ENCODE measurements at regions not wholly inside any gene's neighbourhood (a gene's known extent, or its start where the extent isn't known, plus 50 kb on each side); places are given as distances from the start of the nearest gene placed in this dataset.

DNA sequence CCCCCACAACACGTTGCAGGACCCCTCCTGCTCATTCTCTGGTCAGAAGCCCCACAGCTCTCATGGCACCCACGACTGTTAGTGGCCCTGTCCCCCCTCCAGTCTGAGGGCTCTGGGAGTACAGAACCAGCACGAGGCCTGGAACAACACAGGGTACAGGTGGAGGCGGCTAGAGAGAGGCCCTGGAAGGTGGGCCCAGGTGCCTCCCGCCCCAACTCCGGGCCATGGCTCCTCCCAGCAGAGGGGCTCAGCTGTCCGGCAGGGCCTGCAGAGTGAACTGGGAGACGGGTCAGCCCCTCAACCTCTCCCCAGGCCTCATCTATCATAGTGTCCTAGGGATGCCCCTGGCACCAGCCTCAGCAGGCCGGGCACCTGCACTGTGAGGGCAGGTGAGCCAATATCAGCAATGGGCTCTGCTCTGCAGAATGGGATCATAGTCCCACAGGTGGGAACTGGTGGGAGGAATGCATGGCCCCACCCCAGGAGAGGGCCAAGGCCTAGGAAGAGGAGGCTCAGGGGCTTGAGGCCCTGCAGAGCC, 58.6 kb downstream of the BARX1 start:
- intact Hi-C loops (cut with micrococcal nuclease; ENCODE audit: unreplicated experiment) (no loop called here), in situ Hi-C loops (cut with HindIII; ENCODE audit: low pct_unique_long_range_greater_than_20kb, low sequenced_read_pairs) (no loop called here)
- no peaks in the 10 kb centered on the region for H3K27me3 ChIP-seq (ENCODE audit: control insufficient read depth, insufficient read depth, low read length)
- CTCF ChIA-PET = interaction anchor here (0.5 kb wide), 1 partner anchor 785 kb away, joined by 3 read pairs; no protein-coding TSS in a partner anchor
- H3K36me3 ChIP-seq (ENCODE audit: control insufficient read depth, insufficient read depth, low read length) = no peaks in the 10 kb centered on the region
- TF ChIP-seq, protein P1, sequence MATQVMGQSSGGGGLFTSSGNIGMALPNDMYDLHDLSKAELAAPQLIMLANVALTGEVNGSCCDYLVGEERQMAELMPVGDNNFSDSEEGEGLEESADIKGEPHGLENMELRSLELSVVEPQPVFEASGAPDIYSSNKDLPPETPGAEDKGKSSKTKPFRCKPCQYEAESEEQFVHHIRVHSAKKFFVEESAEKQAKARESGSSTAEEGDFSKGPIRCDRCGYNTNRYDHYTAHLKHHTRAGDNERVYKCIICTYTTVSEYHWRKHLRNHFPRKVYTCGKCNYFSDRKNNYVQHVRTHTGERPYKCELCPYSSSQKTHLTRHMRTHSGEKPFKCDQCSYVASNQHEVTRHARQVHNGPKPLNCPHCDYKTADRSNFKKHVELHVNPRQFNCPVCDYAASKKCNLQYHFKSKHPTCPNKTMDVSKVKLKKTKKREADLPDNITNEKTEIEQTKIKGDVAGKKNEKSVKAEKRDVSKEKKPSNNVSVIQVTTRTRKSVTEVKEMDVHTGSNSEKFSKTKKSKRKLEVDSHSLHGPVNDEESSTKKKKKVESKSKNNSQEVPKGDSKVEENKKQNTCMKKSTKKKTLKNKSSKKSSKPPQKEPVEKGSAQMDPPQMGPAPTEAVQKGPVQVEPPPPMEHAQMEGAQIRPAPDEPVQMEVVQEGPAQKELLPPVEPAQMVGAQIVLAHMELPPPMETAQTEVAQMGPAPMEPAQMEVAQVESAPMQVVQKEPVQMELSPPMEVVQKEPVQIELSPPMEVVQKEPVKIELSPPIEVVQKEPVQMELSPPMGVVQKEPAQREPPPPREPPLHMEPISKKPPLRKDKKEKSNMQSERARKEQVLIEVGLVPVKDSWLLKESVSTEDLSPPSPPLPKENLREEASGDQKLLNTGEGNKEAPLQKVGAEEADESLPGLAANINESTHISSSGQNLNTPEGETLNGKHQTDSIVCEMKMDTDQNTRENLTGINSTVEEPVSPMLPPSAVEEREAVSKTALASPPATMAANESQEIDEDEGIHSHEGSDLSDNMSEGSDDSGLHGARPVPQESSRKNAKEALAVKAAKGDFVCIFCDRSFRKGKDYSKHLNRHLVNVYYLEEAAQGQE (IDR thresholded peaks at IDR 0.05; ENCODE audit: insufficient read depth in 1 of 2, low read depth in 2 of 2, low read length in 1 of 2) = no peak
- no peak for TF ChIP-seq POLR2AphosphoS5 (IDR thresholded peaks at IDR 0.05; ENCODE audit: low read depth, low read length)
- no peak for TF ChIP-seq TCF7L2 (IDR thresholded peaks at IDR 0.05; ENCODE audit: low read depth, low read length)
- TF ChIP-seq, protein P2, sequence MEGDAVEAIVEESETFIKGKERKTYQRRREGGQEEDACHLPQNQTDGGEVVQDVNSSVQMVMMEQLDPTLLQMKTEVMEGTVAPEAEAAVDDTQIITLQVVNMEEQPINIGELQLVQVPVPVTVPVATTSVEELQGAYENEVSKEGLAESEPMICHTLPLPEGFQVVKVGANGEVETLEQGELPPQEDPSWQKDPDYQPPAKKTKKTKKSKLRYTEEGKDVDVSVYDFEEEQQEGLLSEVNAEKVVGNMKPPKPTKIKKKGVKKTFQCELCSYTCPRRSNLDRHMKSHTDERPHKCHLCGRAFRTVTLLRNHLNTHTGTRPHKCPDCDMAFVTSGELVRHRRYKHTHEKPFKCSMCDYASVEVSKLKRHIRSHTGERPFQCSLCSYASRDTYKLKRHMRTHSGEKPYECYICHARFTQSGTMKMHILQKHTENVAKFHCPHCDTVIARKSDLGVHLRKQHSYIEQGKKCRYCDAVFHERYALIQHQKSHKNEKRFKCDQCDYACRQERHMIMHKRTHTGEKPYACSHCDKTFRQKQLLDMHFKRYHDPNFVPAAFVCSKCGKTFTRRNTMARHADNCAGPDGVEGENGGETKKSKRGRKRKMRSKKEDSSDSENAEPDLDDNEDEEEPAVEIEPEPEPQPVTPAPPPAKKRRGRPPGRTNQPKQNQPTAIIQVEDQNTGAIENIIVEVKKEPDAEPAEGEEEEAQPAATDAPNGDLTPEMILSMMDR (IDR thresholded peaks at IDR 0.05) = no peak
- TF ChIP-seq SIN3A (IDR thresholded peaks at IDR 0.05; ENCODE audit: borderline replicate concordance, insufficient read depth, low read depth, low read length) = no peak
- 0 out of 2 replicates have a peak, but pooled peaks cover 3% of the 10 kb centered on the region for H3K9me3 ChIP-seq (ENCODE audit: control insufficient read depth, insufficient read depth, low read depth, low read length)
- DNase-seq (ENCODE audit: low read depth, low spot score) = no peak
- H3K27ac ChIP-seq (ENCODE audit: low read length) = no peak overlapping the region
- no peaks in the 10 kb centered on the region for H3K4me1 ChIP-seq (ENCODE audit: control insufficient read depth, insufficient read depth, low read length)
- POLR2A ChIA-PET = no interaction called here
- no peak overlapping the region for H3K4me3 ChIP-seq (ENCODE audit: low read depth in 2 of 2, low read length in 2 of 2)
- BruUV-seq (replicated peaks) = no TSS peak
- no peak for ATAC-seq

DNA sequence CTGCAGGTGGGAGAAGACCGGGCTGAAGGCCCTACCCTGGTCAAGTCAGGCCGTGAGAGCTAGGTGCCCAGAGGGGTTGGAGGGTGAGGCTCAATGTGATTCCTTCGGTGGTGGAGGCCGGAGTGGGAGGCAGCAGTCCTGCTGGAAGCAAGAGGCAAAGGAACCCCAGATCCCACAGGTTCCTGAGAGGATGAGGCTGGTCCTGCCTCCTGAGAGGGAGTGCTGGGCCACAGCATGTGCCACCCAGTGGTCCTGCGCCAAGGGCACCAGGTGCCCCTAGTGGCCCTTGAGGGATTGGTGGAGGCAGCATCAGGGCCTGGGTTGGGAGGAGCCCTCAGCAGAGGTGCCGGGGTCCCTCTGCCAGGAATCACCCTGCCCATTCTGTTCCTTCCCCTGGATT, 59.1 kb downstream of the BARX1 start:
- TF ChIP-seq TCF7L2 (IDR thresholded peaks at IDR 0.05; ENCODE audit: low read depth, low read length) (no peak), POLR2AphosphoS5 (IDR thresholded peaks at IDR 0.05; ENCODE audit: low read depth, low read length) (no peak), SIN3A (IDR thresholded peaks at IDR 0.05; ENCODE audit: borderline replicate concordance, insufficient read depth, low read depth, low read length) (no peak)
- TF ChIP-seq, protein P1 (IDR thresholded peaks at IDR 0.05; ENCODE audit: insufficient read depth in 1 of 2, low read depth in 2 of 2, low read length in 1 of 2) = no peak
- TF ChIP-seq, protein P2 (IDR thresholded peaks at IDR 0.05) = no peak
- DNase-seq (ENCODE audit: low read depth, low spot score) (no peak), ATAC-seq (peak; percentile 29; the same call in 1 of the 2 replicates)
- in situ Hi-C loops (cut with HindIII; ENCODE audit: low pct_unique_long_range_greater_than_20kb, low sequenced_read_pairs) = no loop called here
- BruUV-seq (replicated peaks) = no TSS peak
- intact Hi-C loops (cut with micrococcal nuclease; ENCODE audit: unreplicated experiment) = no loop called here
- Histone ChIP-seq H3K27ac (ENCODE audit: low read length) (no peak overlapping the region), H3K9me3 (ENCODE audit: control insufficient read depth, insufficient read depth, low read depth, low read length) (0 out of 2 replicates have a peak, but pooled peaks cover 3% of the 10 kb centered on the region), H3K4me3 (ENCODE audit: low read depth in 2 of 2, low read length in 2 of 2) (no peak overlapping the region), H3K27me3 (ENCODE audit: control insufficient read depth, insufficient read depth, low read length) (no peaks in the 10 kb centered on the region), H3K4me1 (ENCODE audit: control insufficient read depth, insufficient read depth, low read length) (no peaks in the 10 kb centered on the region), H3K36me3 (ENCODE audit: control insufficient read depth, insufficient read depth, low read length) (no peaks in the 10 kb centered on the region)
- ChIA-PET CTCF (interaction anchor here (0.5 kb wide), 1 partner anchor 785 kb away, joined by 3 read pairs; no protein-coding TSS in a partner anchor), POLR2A (no interaction called here)

Measured in Panc1 (cell line).